NT2/D1 (cell line): ENCODE measurements at regions not wholly inside any gene's neighbourhood (a gene's known extent, or its start where the extent isn't known, plus 50 kb on each side); places are given as distances from the start of the nearest gene placed in this dataset.
"Not testable (repeated sequence)": the region's sequence is repeated elsewhere in the genome, so short reads cannot be mapped to it uniquely, and the experiment has no call there.

Source experiments
- DNase-seq: peaks from one replicate; pipeline ENCODE4 v3.0.0-alpha.2; 2011; ENCODE audit warnings: low read depth, low spot score
- H3K27me3 ChIP-seq: 2 replicates; pipeline ENCODE4 v1.6.0; 2011; ENCODE audit warnings: mild to moderate bottlenecking; ENCODE audit not compliant: insufficient read length, insufficient read depth
- H3K36me3 ChIP-seq: 2 replicates; pipeline ENCODE4 v1.6.1; 2011; ENCODE audit warnings: mild to moderate bottlenecking, low read length, mixed read lengths; ENCODE audit not compliant: insufficient read depth, insufficient read length
- H3K4me1 ChIP-seq: 2 replicates; pipeline ENCODE4 v1.5.1; 2011; ENCODE audit not compliant: insufficient read depth, insufficient read length
- H3K4me3 ChIP-seq: 2 replicates; pipeline ENCODE4 v1.5.1; 2011; ENCODE audit warnings: low read depth; ENCODE audit not compliant: insufficient read length
- H3K9ac ChIP-seq: 2 replicates; pipeline ENCODE4 v1.6.0; 2011; ENCODE audit warnings: low read depth; ENCODE audit not compliant: insufficient read length
- H3K9me3 ChIP-seq: 2 replicates; pipeline ENCODE4 v1.5.1; 2011; ENCODE audit warnings: mild to moderate bottlenecking, low read length; ENCODE audit not compliant: insufficient read depth
- SUZ12 ChIP-seq: IDR thresholded peaks from 2 replicates; pipeline ENCODE4 v1.6.1; 2011; ENCODE audit not compliant: insufficient read length, insufficient read depth; ENCODE audit errors: extremely low read depth
- YY1 ChIP-seq: IDR thresholded peaks from 2 replicates; pipeline ENCODE4 v1.6.1; 2011; ENCODE audit not compliant: insufficient read length, insufficient read depth
- ZNF274 ChIP-seq: IDR thresholded peaks from 2 replicates; pipeline ENCODE4 v1.6.1; 2011; ENCODE audit warnings: mild to moderate bottlenecking, low read depth, low read length

- DNase-seq, H3K9me3 ChIP-seq, H3K27me3 ChIP-seq, H3K4me3 ChIP-seq, H3K4me1 ChIP-seq, H3K36me3 ChIP-seq, H3K9ac ChIP-seq: not testable (repeated sequence)
Observed at GRCh38 chr16:88205482-88205881, 177.3 kb upstream of the ZNF469 start.

GRCh38 chr16:88206006-88206405 is 176.8 kb upstream of the ZNF469 start:
- H3K4me3 ChIP-seq, H3K9ac ChIP-seq, H3K36me3 ChIP-seq, DNase-seq, H3K9me3 ChIP-seq, H3K4me1 ChIP-seq, H3K27me3 ChIP-seq: not testable (repeated sequence)

GRCh38 chr16:88206516-88206915 is 176.2 kb upstream of the ZNF469 start:
- not testable (repeated sequence) for H3K9me3 ChIP-seq, H3K27me3 ChIP-seq, H3K9ac ChIP-seq, H3K36me3 ChIP-seq, H3K4me3 ChIP-seq, DNase-seq, H3K4me1 ChIP-seq

- peaks cover 5% of the 10 kb centered on the region; the same call in 1 of the 2 replicates for H3K9me3 ChIP-seq
- no peak for DNase-seq
- TF ChIP-seq YY1 (no peak), ZNF274 (no peak), SUZ12 (no peak)
- no peaks in the 10 kb centered on the region for H3K4me1 ChIP-seq
- H3K4me3 ChIP-seq = no peak overlapping the region
- H3K9ac ChIP-seq = no peak overlapping the region
- no peaks in the 10 kb centered on the region for H3K27me3 ChIP-seq
- H3K36me3 ChIP-seq = no peaks in the 10 kb centered on the region
Observed at GRCh38 chr16:88208112-88208511, 174.6 kb upstream of the ZNF469 start.

GRCh38 chr16:88208776-88209175 is 174.0 kb upstream of the ZNF469 start:
- not testable (repeated sequence) for H3K4me3 ChIP-seq

GRCh38 chr16:88209579-88209978 is 173.2 kb upstream of the ZNF469 start:
- not testable (repeated sequence) for H3K36me3 ChIP-seq, H3K27me3 ChIP-seq, H3K4me3 ChIP-seq, DNase-seq, H3K4me1 ChIP-seq, H3K9ac ChIP-seq, H3K9me3 ChIP-seq

More at GRCh38 chr16:88208776-88209175, 174.0 kb upstream of the ZNF469 start:
- H3K27me3 ChIP-seq, DNase-seq, H3K36me3 ChIP-seq, H3K4me1 ChIP-seq, H3K9ac ChIP-seq, H3K9me3 ChIP-seq: not testable (repeated sequence)

GRCh38 chr16:88213937-88214336 is 168.8 kb upstream of the ZNF469 start:
- H3K4me1 ChIP-seq, H3K27me3 ChIP-seq, H3K9ac ChIP-seq, DNase-seq, H3K4me3 ChIP-seq, H3K9me3 ChIP-seq, H3K36me3 ChIP-seq: not testable (repeated sequence)

GRCh38 chr16:88221001-88221761 is 161.6 kb upstream of the ZNF469 start:
- not testable (repeated sequence) for DNase-seq, H3K9ac ChIP-seq, H3K4me1 ChIP-seq, H3K27me3 ChIP-seq, H3K36me3 ChIP-seq, H3K4me3 ChIP-seq, H3K9me3 ChIP-seq

- not testable (repeated sequence) for H3K9ac ChIP-seq, H3K9me3 ChIP-seq, H3K27me3 ChIP-seq, H3K4me1 ChIP-seq, H3K4me3 ChIP-seq, H3K36me3 ChIP-seq, DNase-seq
Observed at GRCh38 chr16:88223696-88224095, 159.1 kb upstream of the ZNF469 start.

GRCh38 chr16:88224131-88224898 is 158.4 kb upstream of the ZNF469 start:
- DNase-seq, H3K27me3 ChIP-seq, H3K4me1 ChIP-seq, H3K9ac ChIP-seq, H3K36me3 ChIP-seq, H3K9me3 ChIP-seq, H3K4me3 ChIP-seq: not testable (repeated sequence)

GRCh38 chr16:88225640-88226230 is 157.0 kb upstream of the ZNF469 start:
- not testable (repeated sequence) for H3K9me3 ChIP-seq, H3K36me3 ChIP-seq, DNase-seq, H3K4me3 ChIP-seq, H3K27me3 ChIP-seq, H3K4me1 ChIP-seq, H3K9ac ChIP-seq
